GM18505 (cell line): ENCODE measurements at regions not wholly inside any gene's neighbourhood (a gene's known extent, or its start where the extent isn't known, plus 50 kb on each side); places are given as distances from the start of the nearest gene placed in this dataset.

Experiments used
- ATAC-seq: cut with Tn5 transposase; IDR thresholded peaks from one replicate; pipeline ENCODE4 v1.9.1; 2021; ENCODE audit not compliant: unreplicated experiment
- POLR2A ChIP-seq: IDR thresholded peaks from 4 replicates; pipeline ENCODE4 v1.6.1; 2011; ENCODE audit warnings: borderline replicate concordance; ENCODE audit not compliant: insufficient read depth, insufficient read length; ENCODE audit errors: extremely low read depth

GRCh38 chr5:73395256-73395655, 53.3 kb downstream of the FOXD1 start:
- no peak for ATAC-seq
- no peak for TF ChIP-seq POLR2A

GRCh38 chr5:73394610-73395009, 54.0 kb downstream of the FOXD1 start:
- no peak for TF ChIP-seq POLR2A
- ATAC-seq = no peak

GRCh38 chr5:73393611-73394489, 54.7 kb downstream of the FOXD1 start:
- ATAC-seq = no peak
- no peak for TF ChIP-seq POLR2A

- TF ChIP-seq POLR2A = no peak
- no peak for ATAC-seq
Measured at GRCh38 chr5:73392775-73393174, 55.8 kb downstream of the FOXD1 start.

GRCh38 chr5:73391441-73391881, 57.1 kb downstream of the FOXD1 start:
- no peak for TF ChIP-seq POLR2A
- ATAC-seq = no peak

GRCh38 chr5:73390972-73391371, 57.6 kb downstream of the FOXD1 start:
- ATAC-seq = no peak

GRCh38 chr5:73388740-73389139, 59.8 kb downstream of the FOXD1 start:
- ATAC-seq = no peak
- no peak for TF ChIP-seq POLR2A

More at GRCh38 chr5:73390972-73391371, 57.6 kb downstream of the FOXD1 start:
- no peak for TF ChIP-seq POLR2A

- ATAC-seq = no peak
- TF ChIP-seq POLR2A = no peak
Measured at GRCh38 chr5:73388306-73388684, 60.3 kb downstream of the FOXD1 start.

- ATAC-seq = peak; percentile 92
- no peak for TF ChIP-seq POLR2A
Measured at GRCh38 chr5:73387601-73388305, 60.8 kb downstream of the FOXD1 start.

GRCh38 chr5:73387149-73387591, 61.4 kb downstream of the FOXD1 start:
- no peak for TF ChIP-seq POLR2A
- ATAC-seq = no peak

GRCh38 chr5:73384861-73385260, 63.7 kb downstream of the FOXD1 start:
- no peak for TF ChIP-seq POLR2A
- no peak for ATAC-seq

GRCh38 chr5:73382401-73382740, 66.2 kb downstream of the FOXD1 start:
- ATAC-seq = no peak
- no peak for TF ChIP-seq POLR2A

GRCh38 chr5:73381590-73382400, 66.8 kb downstream of the FOXD1 start:
- no peak for ATAC-seq
- TF ChIP-seq POLR2A = no peak
